OCI-M2 (cell line): ENCODE measurements at regions not wholly inside any gene's neighbourhood (a gene's known extent, or its start where the extent isn't known, plus 50 kb on each side); places are given as distances from the start of the nearest gene placed in this dataset.
"Not testable (repeated sequence)": the region's sequence is repeated elsewhere in the genome, so short reads cannot be mapped to it uniquely, and the experiment has no call there.

Experiments used
- DNase-seq: peaks from one replicate; lab custom pipeline; 2025; ENCODE audit not compliant: unreplicated experiment; lab: John Stamatoyannopoulos, UW

GRCh38 chr7:12979181-12979580, 291.7 kb downstream of the ARL4A start:
- no peak for DNase-seq

GRCh38 chr7:12982178-12982577, 294.7 kb downstream of the ARL4A start:
- no peak for DNase-seq

- no peak for DNase-seq
Observed at GRCh38 chr7:12984117-12984516, 296.7 kb downstream of the ARL4A start.

GRCh38 chr7:12985228-12985627, 297.8 kb downstream of the ARL4A start:
- no peak for DNase-seq

GRCh38 chr7:12985752-12986151, 298.3 kb downstream of the ARL4A start:
- no peak for DNase-seq

GRCh38 chr7:12987238-12987637, 299.8 kb downstream of the ARL4A start:
- no peak for DNase-seq

GRCh38 chr7:12990440-12990839, 303.0 kb downstream of the ARL4A start:
- no peak for DNase-seq

GRCh38 chr7:12993025-12993424, 305.6 kb downstream of the ARL4A start:
- DNase-seq = no peak

GRCh38 chr7:12995912-12996469, 308.6 kb downstream of the ARL4A start:
- DNase-seq = no peak

- no peak for DNase-seq
Observed at GRCh38 chr7:13007331-13007730, 319.9 kb downstream of the ARL4A start.

- DNase-seq = no peak
Observed at GRCh38 chr7:13009517-13009916, 322.1 kb downstream of the ARL4A start.

GRCh38 chr7:13014011-13014410, 326.6 kb downstream of the ARL4A start:
- DNase-seq = no peak

- DNase-seq = no peak
Observed at GRCh38 chr7:13016036-13016581, 328.7 kb downstream of the ARL4A start.

- DNase-seq = no peak
Observed at GRCh38 chr7:13016592-13017332, 329.3 kb downstream of the ARL4A start.

- DNase-seq = no peak
Observed at GRCh38 chr7:13017333-13017857, 330.0 kb downstream of the ARL4A start.

GRCh38 chr7:13017881-13018280, 330.4 kb downstream of the ARL4A start:
- DNase-seq = no peak

- no peak for DNase-seq
Observed at GRCh38 chr7:13021566-13022300, 334.3 kb downstream of the ARL4A start.

- no peak for DNase-seq
Observed at GRCh38 chr7:13024121-13024674, 336.8 kb downstream of the ARL4A start.

- DNase-seq = not testable (repeated sequence)
Observed at GRCh38 chr7:13025043-13025442, 337.6 kb downstream of the ARL4A start.

- DNase-seq = no peak
Observed at GRCh38 chr7:13027321-13027720, 339.9 kb downstream of the ARL4A start.

GRCh38 chr7:13028036-13028824, 340.8 kb downstream of the ARL4A start:
- no peak for DNase-seq
